Right ventricle myocardium superior (tissue), 1 donor: ENCODE measurements at regions not wholly inside any gene's neighbourhood (a gene's known extent, or its start where the extent isn't known, plus 50 kb on each side); places are given as distances from the start of the nearest gene placed in this dataset.

ENCODE experiments used
- ATAC-seq: fragments of 200-7000 bp; cut with Tn5 transposase; one replicate; pipeline ENCODE4 v1.9.1; 2020; ENCODE audit warnings: mild to moderate bottlenecking; ENCODE audit not compliant: poor library complexity
- DNase-seq: peaks from one replicate; pipeline ENCODE4 v3.0.0-alpha.2; 2020
- intact Hi-C: fragments of 100-400 bp; cut with DNase I; formaldehyde crosslinking; loops from one replicate; pipeline ENCODE4 v1.11.2; 2022
- donor health status: DM: no; HTN: yes; CAD: no; lungs with severe emphysema.

GRCh38 chr10:100687143-100688003 lies 58.0 kb upstream of the PAX2 start:
- ATAC-seq (no peak), DNase-seq (no peak)
- intact Hi-C loops = no loop called here

- no peak for DNase-seq
- no peak for ATAC-seq
- intact Hi-C loops = no loop called here
Observed at GRCh38 chr10:100688201-100688600, 57.2 kb upstream of the PAX2 start.

- intact Hi-C loops = no loop called here
- ATAC-seq (no peak), DNase-seq (no peak)
Observed at GRCh38 chr10:100693821-100694220, 51.6 kb upstream of the PAX2 start.
